Breast epithelium (tissue), 4 donors: ENCODE measurements at regions not wholly inside any gene's neighbourhood (a gene's known extent, or its start where the extent isn't known, plus 50 kb on each side); places are given as distances from the start of the nearest gene placed in this dataset.

Experiments
- DNase-seq, 2 donors: peaks; one replicate each; pipeline ENCODE4 v3.0.0-alpha.2; 2019; ENCODE audit warnings: low spot score in 2 of 2
- H3K27ac ChIP-seq, 2 donors: fragments of 200-600 bp; sonication (generic) in 1 of 2; one replicate each; pipeline ENCODE4 v1.5.1; 2016 to 2019; ENCODE audit warnings: mild to moderate bottlenecking in 1 of 2
- H3K27me3 ChIP-seq, 2 donors: fragments of 200-600 bp; sonication (generic) in 1 of 2; one replicate each; pipeline versions ENCODE4 v1.5.1 to v1.6.0; 2017 to 2019; ENCODE audit warnings: control low read depth in 1 of 2, mild to moderate bottlenecking in 1 of 2
- H3K36me3 ChIP-seq: fragments of 200-600 bp; one replicate; pipeline ENCODE4 v1.5.1; 2019
- H3K4me1 ChIP-seq, 2 donors: fragments of 200-600 bp; sonication (generic); one replicate each; pipeline ENCODE4 v1.5.1; 2016 to 2019; ENCODE audit warnings: control low read depth in 1 of 2
- H3K4me3 ChIP-seq, 3 donors: fragments of 200-600 bp; sonication (generic); 1 replicate in 2 of 3; 2 replicates in 1 of 3; pipeline ENCODE4 v1.5.1; 2016 to 2019; ENCODE audit warnings: mild to moderate bottlenecking in 3 of 3, moderate library complexity in 2 of 3
- H3K9me3 ChIP-seq, 2 donors: fragments of 200-600 bp; sonication (generic) in 1 of 2; one replicate each; pipeline ENCODE4 v1.5.1; 2016 to 2019; ENCODE audit warnings: control low read depth in 1 of 2
- POLR2A ChIP-seq: fragments of 450-650 bp; IDR thresholded peaks from one replicate; pipeline ENCODE4 v1.6.1; 2016; ENCODE audit warnings: antibody characterized with exemption, mild to moderate bottlenecking, moderate library complexity
- POLR2AphosphoS5 ChIP-seq, 3 donors: sonication (generic); formaldehyde crosslinking; IDR thresholded peaks; one replicate each; pipeline ENCODE4 v1.6.1; 2017; ENCODE audit warnings: antibody characterized with exemption in 3 of 3
- intact Hi-C: fragments of 100-400 bp; cut with DNase I; formaldehyde crosslinking; loops from one replicate; pipeline ENCODE4 v1.15.1; 2023; ENCODE audit warnings: low total_unique reads
- TF ChIP-seq, protein P1 (sequence below), 3 donors: fragments of 450-650 bp; IDR thresholded peaks; one replicate each; pipeline ENCODE4 v1.5.1; 2016 to 2017; ENCODE audit warnings: antibody characterized with exemption in 3 of 3, mild to moderate bottlenecking in 3 of 3, moderate library complexity in 3 of 3

DNA sequence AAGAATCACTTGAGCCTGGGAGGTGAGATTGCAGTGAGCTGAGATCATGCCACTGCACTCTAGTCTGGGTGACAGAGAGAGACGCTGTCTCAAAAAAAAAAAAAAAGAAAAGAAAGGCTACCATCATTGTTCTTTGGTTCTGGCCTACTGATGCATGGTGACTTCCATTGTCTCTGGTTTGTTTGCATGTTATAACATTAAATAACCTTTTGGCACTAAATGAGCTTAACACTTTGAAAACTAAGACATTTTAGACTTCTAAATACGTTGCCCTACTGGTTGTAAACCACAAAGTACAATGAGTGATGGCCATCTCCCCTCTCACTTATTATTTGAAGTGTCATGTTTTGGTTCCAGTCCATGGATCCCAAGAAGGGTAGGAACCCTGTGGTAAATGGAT lies 152.9 kb upstream of the CPM start:
- Histone ChIP-seq H3K27me3 (no peaks in the 10 kb centered on the region), H3K4me1 (no peaks in the 10 kb centered on the region), H3K4me3 (no peak overlapping the region), H3K27ac (no peak overlapping the region), H3K36me3 (no peaks in the 10 kb centered on the region), H3K9me3 (no peaks in the 10 kb centered on the region)
- TF ChIP-seq POLR2A (no peak), POLR2AphosphoS5 (IDR thresholded peaks at IDR 0.05) (no peak)
- TF ChIP-seq, protein P1, sequence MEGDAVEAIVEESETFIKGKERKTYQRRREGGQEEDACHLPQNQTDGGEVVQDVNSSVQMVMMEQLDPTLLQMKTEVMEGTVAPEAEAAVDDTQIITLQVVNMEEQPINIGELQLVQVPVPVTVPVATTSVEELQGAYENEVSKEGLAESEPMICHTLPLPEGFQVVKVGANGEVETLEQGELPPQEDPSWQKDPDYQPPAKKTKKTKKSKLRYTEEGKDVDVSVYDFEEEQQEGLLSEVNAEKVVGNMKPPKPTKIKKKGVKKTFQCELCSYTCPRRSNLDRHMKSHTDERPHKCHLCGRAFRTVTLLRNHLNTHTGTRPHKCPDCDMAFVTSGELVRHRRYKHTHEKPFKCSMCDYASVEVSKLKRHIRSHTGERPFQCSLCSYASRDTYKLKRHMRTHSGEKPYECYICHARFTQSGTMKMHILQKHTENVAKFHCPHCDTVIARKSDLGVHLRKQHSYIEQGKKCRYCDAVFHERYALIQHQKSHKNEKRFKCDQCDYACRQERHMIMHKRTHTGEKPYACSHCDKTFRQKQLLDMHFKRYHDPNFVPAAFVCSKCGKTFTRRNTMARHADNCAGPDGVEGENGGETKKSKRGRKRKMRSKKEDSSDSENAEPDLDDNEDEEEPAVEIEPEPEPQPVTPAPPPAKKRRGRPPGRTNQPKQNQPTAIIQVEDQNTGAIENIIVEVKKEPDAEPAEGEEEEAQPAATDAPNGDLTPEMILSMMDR (IDR thresholded peaks at IDR 0.05), result no peak
- intact Hi-C loops, result no loop called here
- no peak for DNase-seq

DNA sequence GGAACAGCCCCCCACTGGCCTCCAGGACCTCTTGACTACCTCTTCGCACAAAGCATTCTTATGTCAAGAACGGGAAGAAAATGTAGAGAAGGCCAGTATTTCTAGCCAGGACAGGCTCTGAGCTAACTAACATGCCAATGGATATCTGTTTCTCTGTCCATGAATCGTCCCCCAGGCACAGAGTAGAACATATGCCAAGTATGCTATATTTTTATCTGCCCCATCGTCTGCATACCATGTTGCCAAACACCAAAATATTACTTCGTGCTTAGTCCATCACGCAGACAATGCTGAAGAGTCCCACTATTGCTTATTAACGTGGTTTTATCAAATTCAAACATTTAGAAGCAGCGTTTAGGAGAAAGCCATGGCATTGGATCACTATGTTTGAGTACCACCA lies 151.4 kb upstream of the CPSF6 start:
- no peak for DNase-seq
- intact Hi-C loops, result no loop called here
- Histone ChIP-seq H3K9me3 (no peaks in the 10 kb centered on the region), H3K27ac (no peak overlapping the region), H3K36me3 (no peaks in the 10 kb centered on the region), H3K4me3 (no peak overlapping the region), H3K4me1 (no peaks in the 10 kb centered on the region), H3K27me3 (no peaks in the 10 kb centered on the region)
- TF ChIP-seq, protein P1 (IDR thresholded peaks at IDR 0.05), result no peak
- TF ChIP-seq POLR2AphosphoS5 (IDR thresholded peaks at IDR 0.05) (no peak), POLR2A (no peak)

DNA sequence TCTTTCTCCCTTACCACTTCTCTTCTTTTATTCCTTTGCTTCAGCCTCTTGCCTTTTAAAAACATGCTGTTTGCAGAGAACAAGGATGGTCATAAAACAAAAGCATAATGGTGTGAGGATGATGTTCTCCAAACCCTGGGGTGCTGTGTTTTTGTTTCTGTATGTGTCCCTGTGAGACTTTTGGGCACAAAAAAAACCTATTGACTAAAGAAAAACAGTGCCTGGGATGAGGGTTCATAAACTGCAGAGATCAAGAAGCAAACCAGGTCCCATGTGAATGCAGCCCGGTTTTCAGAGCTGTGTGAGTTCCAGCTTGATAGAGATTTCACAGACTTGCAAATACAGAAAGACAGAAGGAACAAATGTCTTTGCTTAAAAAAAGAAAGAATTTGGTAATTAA lies 148.6 kb upstream of the CPSF6 start:
- TF ChIP-seq, protein P1 (IDR thresholded peaks at IDR 0.05), result no peak
- no peak for TF ChIP-seq POLR2AphosphoS5 (IDR thresholded peaks at IDR 0.05)
- TF ChIP-seq POLR2A, result no peak
- Histone ChIP-seq H3K36me3 (no peaks in the 10 kb centered on the region), H3K4me1 (no peaks in the 10 kb centered on the region), H3K27me3 (no peaks in the 10 kb centered on the region), H3K9me3 (no peaks in the 10 kb centered on the region), H3K4me3 (no peak overlapping the region), H3K27ac (no peak overlapping the region)
- no peak for DNase-seq
- intact Hi-C loops, result no loop called here

DNA sequence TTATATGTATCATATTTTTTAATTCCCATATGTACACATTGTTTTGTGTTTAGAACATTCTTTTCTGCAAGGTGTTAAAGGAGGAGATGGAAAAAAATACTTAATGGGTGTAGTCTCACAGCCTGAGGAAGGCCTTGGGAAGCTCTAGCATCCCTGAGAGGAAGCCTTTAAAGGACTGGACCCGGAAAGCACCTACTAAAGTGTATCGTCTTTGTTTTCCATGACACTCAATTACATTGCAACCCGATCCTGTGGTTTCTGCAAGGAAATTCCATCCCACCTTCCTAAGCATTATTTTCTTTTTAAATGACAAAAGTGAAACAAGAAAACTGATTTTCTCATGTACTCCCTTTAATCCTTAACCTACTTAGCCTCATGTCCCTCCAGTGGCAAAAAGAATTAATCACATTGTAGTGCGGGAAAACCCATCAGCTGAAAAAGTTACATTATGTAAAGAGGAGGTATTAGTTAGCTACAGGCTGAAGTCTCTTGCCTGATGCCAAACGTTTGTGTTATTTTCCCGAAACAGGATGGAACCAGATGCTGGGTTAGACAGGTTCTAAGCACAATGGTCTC lies 147.8 kb upstream of the CPSF6 start:
- intact Hi-C loops, result no loop called here
- Histone ChIP-seq H3K36me3 (no peaks in the 10 kb centered on the region), H3K4me3 (no peak overlapping the region), H3K4me1 (no peaks in the 10 kb centered on the region), H3K27me3 (no peaks in the 10 kb centered on the region), H3K9me3 (no peaks in the 10 kb centered on the region), H3K27ac (no peak overlapping the region)
- no peak for TF ChIP-seq POLR2A
- no peak for TF ChIP-seq POLR2AphosphoS5 (IDR thresholded peaks at IDR 0.05)
- TF ChIP-seq, protein P1 (IDR thresholded peaks at IDR 0.05), result no peak
- DNase-seq, result no peak

DNA sequence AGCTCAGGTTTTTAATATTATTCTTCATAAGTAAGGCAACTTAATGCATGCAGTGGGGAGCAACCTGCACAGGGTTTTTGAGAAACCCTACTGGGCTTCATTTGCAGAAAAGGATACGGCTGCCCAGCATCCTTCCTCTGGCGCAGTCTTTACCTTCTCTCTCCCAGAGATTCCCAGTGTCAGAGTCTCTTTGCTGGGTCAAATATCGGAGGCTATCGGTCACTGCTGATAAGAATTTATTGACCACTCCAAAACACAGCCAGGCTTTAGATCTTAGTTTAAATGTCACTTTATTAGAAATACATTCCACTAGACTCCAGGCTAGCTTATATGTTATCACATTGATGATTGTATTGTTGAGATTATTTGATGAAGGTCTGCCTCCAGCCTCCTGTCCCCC lies 147.2 kb upstream of the CPSF6 start:
- TF ChIP-seq, protein P1 (IDR thresholded peaks at IDR 0.05), result no peak
- TF ChIP-seq POLR2AphosphoS5 (IDR thresholded peaks at IDR 0.05), result no peak
- H3K4me1 ChIP-seq, result no peaks in the 10 kb centered on the region
- intact Hi-C loops, result no loop called here
- H3K27me3 ChIP-seq, result no peaks in the 10 kb centered on the region
- H3K27ac ChIP-seq, result no peak overlapping the region
- H3K9me3 ChIP-seq, result no peaks in the 10 kb centered on the region
- no peak overlapping the region for H3K4me3 ChIP-seq
- H3K36me3 ChIP-seq, result no peaks in the 10 kb centered on the region
- DNase-seq, result no peak
